Gastroesophageal sphincter (tissue), 3 donors: ENCODE measurements at regions not wholly inside any gene's neighbourhood (a gene's known extent, or its start where the extent isn't known, plus 50 kb on each side); places are given as distances from the start of the nearest gene placed in this dataset.

ENCODE experiments used
- EP300 ChIP-seq: sonication (generic); formaldehyde crosslinking; IDR thresholded peaks from one replicate; pipeline ENCODE4 v1.6.1; 2017; ENCODE audit warnings: antibody characterized with exemption, mild to moderate bottlenecking
- POLR2A ChIP-seq, 2 donors: fragments of 450-650 bp; IDR thresholded peaks; one replicate each; pipeline ENCODE4 v1.6.1; 2017; ENCODE audit warnings: antibody characterized with exemption in 2 of 2, mild to moderate bottlenecking in 2 of 2, moderate library complexity in 1 of 2
- POLR2AphosphoS5 ChIP-seq: sonication (generic); formaldehyde crosslinking; IDR thresholded peaks from one replicate; pipeline ENCODE4 v1.6.1; 2017; ENCODE audit warnings: antibody characterized with exemption
- TF ChIP-seq, protein P1 (sequence below), 4 experiments: fragments of 200-600 bp in 2 of 4; fragments of 450-650 bp in 2 of 4; sonication (generic) in 1 of 4; IDR thresholded peaks; one replicate each; pipeline ENCODE4 v1.5.1; 2017 to 2019; ENCODE audit warnings: antibody characterized with exemption in 4 of 4, mild to moderate bottlenecking in 2 of 4, moderate library complexity in 2 of 4

GRCh38 chr19:28956961-28957360 lies 256.0 kb downstream of the UQCRFS1 start:
- TF ChIP-seq, protein P1, sequence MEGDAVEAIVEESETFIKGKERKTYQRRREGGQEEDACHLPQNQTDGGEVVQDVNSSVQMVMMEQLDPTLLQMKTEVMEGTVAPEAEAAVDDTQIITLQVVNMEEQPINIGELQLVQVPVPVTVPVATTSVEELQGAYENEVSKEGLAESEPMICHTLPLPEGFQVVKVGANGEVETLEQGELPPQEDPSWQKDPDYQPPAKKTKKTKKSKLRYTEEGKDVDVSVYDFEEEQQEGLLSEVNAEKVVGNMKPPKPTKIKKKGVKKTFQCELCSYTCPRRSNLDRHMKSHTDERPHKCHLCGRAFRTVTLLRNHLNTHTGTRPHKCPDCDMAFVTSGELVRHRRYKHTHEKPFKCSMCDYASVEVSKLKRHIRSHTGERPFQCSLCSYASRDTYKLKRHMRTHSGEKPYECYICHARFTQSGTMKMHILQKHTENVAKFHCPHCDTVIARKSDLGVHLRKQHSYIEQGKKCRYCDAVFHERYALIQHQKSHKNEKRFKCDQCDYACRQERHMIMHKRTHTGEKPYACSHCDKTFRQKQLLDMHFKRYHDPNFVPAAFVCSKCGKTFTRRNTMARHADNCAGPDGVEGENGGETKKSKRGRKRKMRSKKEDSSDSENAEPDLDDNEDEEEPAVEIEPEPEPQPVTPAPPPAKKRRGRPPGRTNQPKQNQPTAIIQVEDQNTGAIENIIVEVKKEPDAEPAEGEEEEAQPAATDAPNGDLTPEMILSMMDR (IDR thresholded peaks at IDR 0.05) = no peak
- TF ChIP-seq POLR2AphosphoS5 (no peak), POLR2A (IDR thresholded peaks at IDR 0.05) (no peak), EP300 (no peak)
